Coronary artery (tissue), 2 donors: ENCODE measurements at regions not wholly inside any gene's neighbourhood (a gene's known extent, or its start where the extent isn't known, plus 50 kb on each side); places are given as distances from the start of the nearest gene placed in this dataset.

Source experiments
- DNase-seq: peaks from one replicate; pipeline ENCODE4 v3.0.0-alpha.2; 2017; ENCODE audit warnings: low spot score
- H3K27ac ChIP-seq, 2 donors: fragments of 200-600 bp; sonication (generic); one replicate each; pipeline ENCODE4 v1.5.1; 2016 to 2019
- H3K4me3 ChIP-seq: fragments of 200-600 bp; sonication (generic); 2 replicates; pipeline ENCODE4 v1.5.1; 2016; ENCODE audit warnings: mild to moderate bottlenecking, moderate library complexity
- TF ChIP-seq, protein P1 (sequence below): fragments of 200-600 bp; sonication (generic); IDR thresholded peaks from one replicate; pipeline ENCODE4 v1.5.1; 2019; ENCODE audit warnings: antibody characterized with exemption

- no peak overlapping the region for H3K4me3 ChIP-seq
- no peak for DNase-seq
- H3K27ac ChIP-seq: no peak overlapping the region
- TF ChIP-seq, protein P1, sequence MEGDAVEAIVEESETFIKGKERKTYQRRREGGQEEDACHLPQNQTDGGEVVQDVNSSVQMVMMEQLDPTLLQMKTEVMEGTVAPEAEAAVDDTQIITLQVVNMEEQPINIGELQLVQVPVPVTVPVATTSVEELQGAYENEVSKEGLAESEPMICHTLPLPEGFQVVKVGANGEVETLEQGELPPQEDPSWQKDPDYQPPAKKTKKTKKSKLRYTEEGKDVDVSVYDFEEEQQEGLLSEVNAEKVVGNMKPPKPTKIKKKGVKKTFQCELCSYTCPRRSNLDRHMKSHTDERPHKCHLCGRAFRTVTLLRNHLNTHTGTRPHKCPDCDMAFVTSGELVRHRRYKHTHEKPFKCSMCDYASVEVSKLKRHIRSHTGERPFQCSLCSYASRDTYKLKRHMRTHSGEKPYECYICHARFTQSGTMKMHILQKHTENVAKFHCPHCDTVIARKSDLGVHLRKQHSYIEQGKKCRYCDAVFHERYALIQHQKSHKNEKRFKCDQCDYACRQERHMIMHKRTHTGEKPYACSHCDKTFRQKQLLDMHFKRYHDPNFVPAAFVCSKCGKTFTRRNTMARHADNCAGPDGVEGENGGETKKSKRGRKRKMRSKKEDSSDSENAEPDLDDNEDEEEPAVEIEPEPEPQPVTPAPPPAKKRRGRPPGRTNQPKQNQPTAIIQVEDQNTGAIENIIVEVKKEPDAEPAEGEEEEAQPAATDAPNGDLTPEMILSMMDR: no peak
Measured at GRCh38 chr16:79302731-79303130, 297.8 kb downstream of the MAF start.

GRCh38 chr16:79301051-79301450, 299.5 kb downstream of the MAF start:
- Histone ChIP-seq H3K27ac (no peak overlapping the region), H3K4me3 (no peak overlapping the region)
- TF ChIP-seq, protein P1: no peak

DNA sequence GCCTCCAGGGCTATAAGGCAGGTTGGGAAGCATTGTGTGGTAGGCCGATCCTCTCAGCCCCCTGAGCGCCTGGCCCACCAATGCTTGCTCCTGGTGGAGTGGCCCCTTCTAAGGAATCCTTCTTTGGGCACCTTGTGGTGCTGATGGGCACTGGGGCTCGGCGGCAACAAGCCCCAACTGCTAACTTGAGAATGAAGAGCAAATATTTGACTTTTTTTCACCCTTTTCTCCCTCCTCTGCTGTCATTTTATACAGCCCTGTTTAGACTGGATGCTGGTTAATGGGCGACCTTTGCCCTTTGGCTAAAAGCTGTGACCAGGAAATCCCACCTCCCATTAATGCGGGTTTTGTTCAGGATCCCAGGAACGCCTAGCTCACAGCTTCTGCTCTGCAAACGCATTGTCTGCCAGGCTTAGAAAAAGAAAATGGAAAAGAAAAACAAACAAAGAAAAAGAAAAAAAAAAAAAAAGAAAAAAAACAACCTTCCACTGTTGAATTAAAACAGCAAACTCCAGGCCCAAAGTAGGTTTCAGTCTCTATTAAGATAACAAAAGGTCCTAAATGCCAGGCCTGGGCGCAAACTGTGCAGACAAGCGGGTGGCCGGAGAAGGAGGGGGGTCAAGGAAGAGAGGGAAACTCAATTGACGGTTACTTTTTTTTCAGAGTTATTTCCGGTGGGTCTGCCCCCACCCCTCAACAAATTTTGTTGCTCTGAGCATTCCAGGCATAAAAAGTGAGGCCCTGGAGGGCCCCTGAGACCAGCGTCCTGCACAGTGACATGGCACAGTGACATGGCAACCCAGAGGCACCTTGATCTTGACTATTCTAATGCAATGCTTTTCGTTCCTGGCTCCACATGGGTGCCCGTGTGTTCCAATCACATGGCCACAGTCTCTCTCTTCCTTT, 301.4 kb downstream of the MAF start:
- H3K4me3 ChIP-seq: no peak overlapping the region
- no peak overlapping the region for H3K27ac ChIP-seq
- TF ChIP-seq, protein P1: no peak

More at GRCh38 chr16:79301051-79301450, 299.5 kb downstream of the MAF start:
- no peak for DNase-seq

DNA sequence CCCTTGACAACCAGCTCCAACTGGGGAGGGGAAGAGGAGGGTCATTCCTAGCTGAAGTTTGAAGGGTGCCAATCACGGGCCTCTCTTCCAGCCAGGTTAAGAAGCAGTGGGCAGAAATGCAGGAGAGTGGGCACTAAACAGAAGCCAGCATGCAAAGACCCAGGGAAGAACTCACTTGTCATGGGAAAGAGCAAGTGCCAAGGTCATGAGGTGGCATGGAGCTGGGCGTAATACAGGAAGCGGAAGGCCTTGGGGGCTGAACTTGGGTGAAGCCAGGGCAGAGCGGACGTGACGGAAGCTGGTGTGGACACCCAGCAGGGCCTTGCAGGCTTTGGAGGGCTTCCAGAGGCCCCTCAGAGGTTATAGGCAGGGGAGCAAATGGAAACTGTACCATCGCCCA, 302.1 kb downstream of the MAF start:
- no peak for DNase-seq
- Histone ChIP-seq H3K27ac (no peak overlapping the region), H3K4me3 (no peak overlapping the region)
- TF ChIP-seq, protein P1: no peak

More for the DNA sequence above, 301.4 kb downstream of the MAF start:
- no peak for DNase-seq

DNA sequence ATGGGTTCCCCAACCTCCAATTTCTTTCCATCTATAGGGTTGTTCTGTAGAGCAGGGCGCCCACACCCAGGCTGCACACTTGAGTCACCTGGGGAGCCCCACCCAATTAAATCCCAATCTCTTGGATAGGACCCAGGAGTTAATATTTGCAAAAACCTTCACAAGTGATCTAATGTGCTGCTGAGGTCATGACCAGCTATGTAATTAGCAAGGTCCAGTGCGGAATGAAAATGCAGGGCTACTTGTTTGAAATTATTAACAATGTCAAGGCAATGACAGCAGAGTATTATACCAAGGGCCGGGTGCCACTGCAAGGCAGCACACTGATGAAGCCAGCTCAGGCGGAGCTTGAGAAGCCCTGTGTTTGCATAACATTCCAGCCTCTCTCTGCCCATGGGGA, 302.7 kb downstream of the MAF start:
- no peak overlapping the region for H3K4me3 ChIP-seq
- TF ChIP-seq, protein P1: no peak
- DNase-seq: no peak
- H3K27ac ChIP-seq: no peak overlapping the region

DNA sequence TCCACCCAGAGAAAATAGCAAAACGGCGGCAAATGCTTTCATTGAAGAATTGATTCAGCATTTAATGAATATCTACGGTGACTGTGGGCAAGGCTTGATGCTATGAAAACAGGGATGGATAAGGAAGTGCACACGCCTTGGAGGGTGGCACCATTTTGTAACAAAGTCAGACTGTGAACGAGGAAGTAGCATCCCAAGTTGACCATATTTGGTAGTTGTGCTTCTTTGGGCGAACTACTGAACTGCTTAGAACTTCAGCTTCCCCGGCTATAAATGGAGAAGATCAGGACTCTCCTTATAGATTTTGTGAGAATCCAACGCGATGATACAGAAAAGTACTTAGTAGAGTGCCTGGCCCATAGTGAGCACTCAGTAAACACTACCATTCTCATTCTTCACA, 303.2 kb downstream of the MAF start:
- TF ChIP-seq, protein P1: no peak
- no peak overlapping the region for H3K27ac ChIP-seq
- no peak for DNase-seq
- no peak overlapping the region for H3K4me3 ChIP-seq

DNA sequence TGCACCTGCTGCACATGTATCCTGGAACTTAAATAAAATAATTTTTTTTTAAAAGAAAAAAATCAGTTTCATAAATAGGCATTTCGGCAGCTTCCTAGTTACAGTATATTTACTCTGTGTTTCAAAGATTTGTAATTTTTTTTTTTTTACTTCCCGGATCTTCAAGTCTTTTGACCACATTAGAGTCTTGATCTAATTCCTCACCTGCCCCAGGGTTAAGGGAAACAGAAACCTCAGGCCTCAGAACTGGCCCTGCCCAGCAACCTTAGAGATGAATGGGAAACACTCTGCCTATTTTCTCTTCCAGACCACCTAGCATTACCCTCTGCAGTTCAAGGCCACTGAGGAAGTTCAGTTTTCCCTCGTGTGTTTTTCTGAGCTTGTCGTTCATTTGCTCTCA, 304.0 kb downstream of the MAF start:
- no peak for DNase-seq
- no peak overlapping the region for H3K4me3 ChIP-seq
- TF ChIP-seq, protein P1: no peak
- H3K27ac ChIP-seq: no peak overlapping the region
